ENCODE measurements at regions not wholly inside any gene's neighbourhood (a gene's known extent, or its start where the extent isn't known, plus 50 kb on each side); places are given as distances from the start of the nearest gene placed in this dataset.

GRCh38 chr6:134813146-134813545 lies 136.8 kb downstream of the ALDH8A1 start:
- no peaks in the 10 kb centered on the region for H3F3A ChIP-seq (ENCODE audit: control insufficient read depth, insufficient read depth)
- H3K4me3 ChIP-seq (ENCODE audit: low read length), result no peak overlapping the region
- H3K27ac ChIP-seq (ENCODE audit: low read depth, low read length), result no peak overlapping the region
- H3K4me2 ChIP-seq (ENCODE audit: low read length), result no peak overlapping the region
- TF ChIP-seq EZH2phosphoT487 (IDR thresholded peaks at IDR 0.05; ENCODE audit: borderline replicate concordance, low read length), result no peak
- no peak for TF ChIP-seq CTCF (IDR thresholded peaks at IDR 0.05; ENCODE audit: low read depth, low read length, poor library complexity, severe bottlenecking)
- no peaks in the 10 kb centered on the region for H3K4me1 ChIP-seq (ENCODE audit: control insufficient read depth, low read length)
- H3K27me3 ChIP-seq (ENCODE audit: control insufficient read depth, low read length), result peaks cover 6% of the 10 kb centered on the region; the same call in 1 of the 2 replicates
- no peaks in the 10 kb centered on the region for H3K79me2 ChIP-seq (ENCODE audit: control insufficient read depth, low read length)
- no peaks in the 10 kb centered on the region for H3K9me3 ChIP-seq (ENCODE audit: control insufficient read depth, insufficient read depth, low read length)
- H3K9me2 ChIP-seq (replicated peaks; ENCODE audit: control insufficient read depth, low read length), result no peaks in the 10 kb centered on the region
- no peaks in the 10 kb centered on the region for H4K20me1 ChIP-seq (ENCODE audit: control insufficient read depth, insufficient read depth, low read depth, low read length)
- H3K36me3 ChIP-seq (ENCODE audit: control insufficient read depth, low read length), result no peaks in the 10 kb centered on the region

GRCh38 chr6:134810402-134810801 lies 139.5 kb downstream of the ALDH8A1 start:
- no peak for TF ChIP-seq CTCF (IDR thresholded peaks at IDR 0.05; ENCODE audit: low read depth, low read length, poor library complexity, severe bottlenecking)
- TF ChIP-seq EZH2phosphoT487 (IDR thresholded peaks at IDR 0.05; ENCODE audit: borderline replicate concordance, low read length), result no peak
- Histone ChIP-seq H3K79me2 (ENCODE audit: control insufficient read depth, low read length) (no peaks in the 10 kb centered on the region), H4K20me1 (ENCODE audit: control insufficient read depth, insufficient read depth, low read depth, low read length) (no peaks in the 10 kb centered on the region), H3K9me2 (replicated peaks; ENCODE audit: control insufficient read depth, low read length) (no peaks in the 10 kb centered on the region), H3K27ac (ENCODE audit: low read depth, low read length) (no peak overlapping the region), H3K4me1 (ENCODE audit: control insufficient read depth, low read length) (no peaks in the 10 kb centered on the region), H3K36me3 (ENCODE audit: control insufficient read depth, low read length) (no peaks in the 10 kb centered on the region), H3K4me3 (ENCODE audit: low read length) (no peak overlapping the region), H3K4me2 (ENCODE audit: low read length) (no peak overlapping the region), H3K27me3 (ENCODE audit: control insufficient read depth, low read length) (peaks cover 9% of the 10 kb centered on the region), H3K9me3 (ENCODE audit: control insufficient read depth, insufficient read depth, low read length) (no peaks in the 10 kb centered on the region), H3F3A (ENCODE audit: control insufficient read depth, insufficient read depth) (no peaks in the 10 kb centered on the region)

GRCh38 chr6:134809130-134809529 lies 140.8 kb downstream of the ALDH8A1 start:
- no peak overlapping the region for H3K4me2 ChIP-seq (ENCODE audit: low read length)
- no peak overlapping the region for H3K27ac ChIP-seq (ENCODE audit: low read depth, low read length)
- TF ChIP-seq CTCF (IDR thresholded peaks at IDR 0.05; ENCODE audit: low read depth, low read length, poor library complexity, severe bottlenecking), result no peak
- TF ChIP-seq EZH2phosphoT487 (IDR thresholded peaks at IDR 0.05; ENCODE audit: borderline replicate concordance, low read length), result no peak
- no peak overlapping the region for H3K4me3 ChIP-seq (ENCODE audit: low read length)
- peaks cover 9% of the 10 kb centered on the region for H3K27me3 ChIP-seq (ENCODE audit: control insufficient read depth, low read length)
- no peaks in the 10 kb centered on the region for H3K9me2 ChIP-seq (replicated peaks; ENCODE audit: control insufficient read depth, low read length)
- no peaks in the 10 kb centered on the region for H3K36me3 ChIP-seq (ENCODE audit: control insufficient read depth, low read length)
- no peaks in the 10 kb centered on the region for H3K4me1 ChIP-seq (ENCODE audit: control insufficient read depth, low read length)
- no peaks in the 10 kb centered on the region for H3K79me2 ChIP-seq (ENCODE audit: control insufficient read depth, low read length)
- H3K9me3 ChIP-seq (ENCODE audit: control insufficient read depth, insufficient read depth, low read length), result no peaks in the 10 kb centered on the region
- H4K20me1 ChIP-seq (ENCODE audit: control insufficient read depth, insufficient read depth, low read depth, low read length), result no peaks in the 10 kb centered on the region
- H3F3A ChIP-seq (ENCODE audit: control insufficient read depth, insufficient read depth), result no peaks in the 10 kb centered on the region

Measured in DOHH2 (cell line).